ENCODE measurements at regions not wholly inside any gene's neighbourhood (a gene's known extent, or its start where the extent isn't known, plus 50 kb on each side); places are given as distances from the start of the nearest gene placed in this dataset.

- Mint-ChIP-seq H3K4me1 (peaks cover 6% of the 10 kb centered on the region), H3K27me3 (no peaks in the 10 kb centered on the region), H3K9me3 (ENCODE audit: insufficient read depth) (peaks cover 12% of the 10 kb centered on the region), H3K4me3 (no peak overlapping the region), H3K27ac (no peak overlapping the region)
- H3K36me3 ChIP-seq (replicated peaks in 1 of 2; ENCODE audit: control extremely low read depth in 1 of 2, control insufficient read depth in 1 of 2, extremely low read depth in 1 of 2, insufficient read depth in 2 of 2, low read length in 1 of 2) = no peaks in the 10 kb centered on the region
- 76% methylated on average over 6 of the region's 6 CpGs for WGBS (ENCODE audit: insufficient coverage)
- no peak for DNase-seq
- peaks cover 0 to 34% (median 0%) of the 10 kb centered on the region in 3 donors for H3K9me3 ChIP-seq (ENCODE audit: control extremely low read depth in 1 of 3, control insufficient read depth in 2 of 3, insufficient read depth in 1 of 3, low read length in 2 of 3)
- TF ChIP-seq EZH2 (IDR thresholded peaks at IDR 0.05; ENCODE audit: borderline replicate concordance, insufficient read depth, low read depth, low read length, poor library complexity, severe bottlenecking) (no peak), CTCF (IDR thresholded peaks at IDR 0.05) (no peak)
- no peak for ATAC-seq (ENCODE audit: low read depth)
- no peaks in the 10 kb centered on the region for H4K20me1 ChIP-seq (ENCODE audit: control insufficient read depth, insufficient read depth, low read length, poor library complexity, severe bottlenecking)
- no peak overlapping the region for H3K27ac ChIP-seq (ENCODE audit: low read length in 2 of 2)
- no peaks in the 10 kb centered on the region for H3K79me2 ChIP-seq (ENCODE audit: control insufficient read depth, insufficient read depth, low read length)
- ChIA-PET POLR2A (no interaction called here), CTCF (no interaction called here)
- peaks cover 4 to 7% of the 10 kb centered on the region in 2 donors for H3K4me1 ChIP-seq (ENCODE audit: control insufficient read depth in 2 of 2, insufficient read depth in 2 of 2, low read length in 2 of 2)
- H3K27me3 ChIP-seq (replicated peaks in 1 of 4; ENCODE audit: control extremely low read depth in 1 of 4, control insufficient read depth in 3 of 4, insufficient read depth in 4 of 4, low read length in 3 of 4) = peaks cover 0 to 2% (median 0%) of the 10 kb centered on the region in 4 experiments
- no peak overlapping the region for H2AFZ ChIP-seq (ENCODE audit: insufficient read depth, low read depth, low read length, poor library complexity, severe bottlenecking)
- H3K4me3 ChIP-seq (ENCODE audit: control extremely low read depth in 1 of 5, extremely low read depth in 1 of 5, insufficient read depth in 1 of 5, low read depth in 2 of 5, low read length in 4 of 5) = no peak overlapping the region
- intact Hi-C loops (cut with micrococcal nuclease) = no loop called here
- no peak overlapping the region for H3K4me2 ChIP-seq (replicated peaks; ENCODE audit: low read depth, low read length, poor library complexity, severe bottlenecking)
- H3K9ac ChIP-seq (ENCODE audit: low read length) = no peak overlapping the region
These were observed 997.8 kb downstream of the BRD1 start for GRCh38 chr22:48829908-48830307.

GRCh38 chr22:48828688-48829087, 999.0 kb downstream of the BRD1 start:
- Mint-ChIP-seq H3K4me3 (no peak overlapping the region), H3K27me3 (no peaks in the 10 kb centered on the region), H3K27ac (no peak overlapping the region), H3K4me1 (no peaks in the 10 kb centered on the region), H3K9me3 (ENCODE audit: insufficient read depth) (peaks cover 12% of the 10 kb centered on the region)
- no peak for DNase-seq
- Histone ChIP-seq H4K20me1 (ENCODE audit: control insufficient read depth, insufficient read depth, low read length, poor library complexity, severe bottlenecking) (no peaks in the 10 kb centered on the region), H3K79me2 (ENCODE audit: control insufficient read depth, insufficient read depth, low read length) (no peaks in the 10 kb centered on the region), H3K27me3 (replicated peaks in 1 of 4; ENCODE audit: control extremely low read depth in 1 of 4, control insufficient read depth in 3 of 4, insufficient read depth in 4 of 4, low read length in 3 of 4) (peaks cover 0 to 2% (median 0%) of the 10 kb centered on the region in 4 experiments), H3K9ac (ENCODE audit: low read length) (no peak overlapping the region), H3K27ac (ENCODE audit: low read length in 2 of 2) (no peak overlapping the region), H3K4me1 (ENCODE audit: control insufficient read depth in 2 of 2, insufficient read depth in 2 of 2, low read length in 2 of 2) (no peaks in the 10 kb centered on the region), H3K9me3 (ENCODE audit: control extremely low read depth in 1 of 3, control insufficient read depth in 2 of 3, insufficient read depth in 1 of 3, low read length in 2 of 3) (peaks cover 0 to 37% (median 0%) of the 10 kb centered on the region in 3 donors), H3K4me3 (ENCODE audit: control extremely low read depth in 1 of 5, extremely low read depth in 1 of 5, insufficient read depth in 1 of 5, low read depth in 2 of 5, low read length in 4 of 5) (no peak overlapping the region), H3K36me3 (replicated peaks in 1 of 2; ENCODE audit: control extremely low read depth in 1 of 2, control insufficient read depth in 1 of 2, extremely low read depth in 1 of 2, insufficient read depth in 2 of 2, low read length in 1 of 2) (no peaks in the 10 kb centered on the region), H2AFZ (ENCODE audit: insufficient read depth, low read depth, low read length, poor library complexity, severe bottlenecking) (no peak overlapping the region), H3K4me2 (replicated peaks; ENCODE audit: low read depth, low read length, poor library complexity, severe bottlenecking) (no peak overlapping the region)
- no peak for TF ChIP-seq EZH2 (IDR thresholded peaks at IDR 0.05; ENCODE audit: borderline replicate concordance, insufficient read depth, low read depth, low read length, poor library complexity, severe bottlenecking)
- no peak for TF ChIP-seq CTCF (IDR thresholded peaks at IDR 0.05)
- POLR2A ChIA-PET = no interaction called here
- WGBS (ENCODE audit: insufficient coverage) = 94% methylated on average over 2 of the region's 5 CpGs
- no peak for ATAC-seq (ENCODE audit: low read depth)
- CTCF ChIA-PET = no interaction called here
- intact Hi-C loops (cut with micrococcal nuclease) = no loop called here
